GM21786 (cell line): ENCODE measurements at regions not wholly inside any gene's neighbourhood (a gene's known extent, or its start where the extent isn't known, plus 50 kb on each side); places are given as distances from the start of the nearest gene placed in this dataset.

Source experiments
- ATAC-seq: cut with Tn5 transposase; IDR thresholded peaks from one replicate; pipeline ENCODE4 v1.9.1; 2021; ENCODE audit not compliant: unreplicated experiment

- ATAC-seq: peak; percentile 25
These were observed 57.4 kb upstream of the CCDC167 start for GRCh38 chr6:37556881-37557644.

DNA sequence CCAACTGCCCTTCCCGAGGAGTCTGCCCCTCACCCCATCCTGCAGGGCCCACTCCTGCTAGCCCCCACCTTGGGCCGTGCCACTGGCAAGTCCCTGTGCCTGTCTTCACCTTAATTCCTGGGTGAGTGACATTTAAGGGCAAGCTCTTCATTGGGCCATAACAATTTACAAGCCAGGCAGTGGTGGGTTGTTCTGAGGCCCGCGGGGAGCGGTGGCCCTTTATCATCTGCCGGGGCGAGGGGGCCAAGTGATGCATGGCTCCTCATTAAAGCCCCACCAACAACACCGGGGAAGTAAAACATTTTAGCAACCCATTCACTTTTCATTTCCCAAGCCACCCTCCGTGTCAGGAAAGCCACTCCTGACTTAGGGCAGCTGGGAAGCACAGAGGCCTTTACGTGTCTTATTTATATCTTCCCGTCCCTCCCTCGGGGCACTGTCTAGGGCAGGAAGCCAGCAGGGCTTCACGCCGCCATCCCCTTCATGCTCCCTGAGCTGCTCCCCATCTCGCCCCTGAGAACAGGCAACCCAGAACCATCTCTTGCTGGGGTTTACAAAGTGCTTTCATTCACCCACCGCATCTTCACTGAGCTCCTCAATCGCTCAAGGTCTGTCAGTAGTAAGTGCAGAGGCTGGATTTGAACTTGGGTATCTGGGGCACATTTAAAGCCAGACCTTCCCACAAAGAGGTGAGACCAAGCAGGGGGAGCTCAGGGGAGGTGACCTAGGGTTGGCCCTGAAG is 55.5 kb upstream of the CCDC167 start:
- no peak for ATAC-seq

DNA sequence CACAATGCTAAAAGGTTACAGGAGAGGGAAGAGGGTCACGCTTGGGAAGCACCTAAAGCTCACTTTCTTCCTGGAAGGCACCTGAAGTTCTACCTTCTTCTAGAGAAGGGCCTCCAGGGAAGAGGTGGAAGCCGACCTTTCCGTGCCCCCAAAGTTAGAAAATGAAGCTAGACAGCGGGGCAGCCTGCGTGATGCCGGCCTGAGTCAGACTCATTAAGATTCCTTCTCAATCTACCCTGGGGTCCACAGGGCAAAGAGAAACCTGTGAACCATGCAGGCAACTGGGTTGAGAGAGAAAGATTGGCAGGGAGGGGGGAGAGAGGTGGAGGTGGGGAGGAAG is 54.8 kb upstream of the CCDC167 start:
- ATAC-seq: no peak

- no peak for ATAC-seq
These were observed 52.6 kb upstream of the CCDC167 start for GRCh38 chr6:37552267-37552666.

DNA sequence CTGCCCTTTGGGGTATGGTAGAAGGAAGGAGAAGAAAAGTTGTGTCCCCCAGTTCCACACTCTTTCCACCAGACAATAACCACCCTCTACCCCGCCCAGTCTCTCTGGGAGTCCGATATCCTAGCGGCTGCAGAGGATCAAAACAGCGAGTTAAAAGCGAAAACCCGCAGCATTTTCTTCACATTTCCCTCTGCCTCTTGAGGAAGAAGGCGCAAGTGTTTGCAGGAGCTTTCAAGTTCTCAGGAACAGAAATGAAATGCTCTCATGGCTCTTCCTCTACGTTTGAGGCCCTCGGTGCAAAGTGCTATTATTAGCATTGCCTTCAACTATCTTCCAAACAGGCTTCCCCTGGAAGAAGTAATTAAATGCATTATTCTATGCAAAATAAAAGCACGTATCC is 52.2 kb upstream of the CCDC167 start:
- ATAC-seq: no peak

- no peak for ATAC-seq
These were observed 51.8 kb upstream of the CCDC167 start for GRCh38 chr6:37551446-37551845.

- no peak for ATAC-seq
These were observed 51.3 kb upstream of the CCDC167 start for GRCh38 chr6:37551002-37551401.

DNA sequence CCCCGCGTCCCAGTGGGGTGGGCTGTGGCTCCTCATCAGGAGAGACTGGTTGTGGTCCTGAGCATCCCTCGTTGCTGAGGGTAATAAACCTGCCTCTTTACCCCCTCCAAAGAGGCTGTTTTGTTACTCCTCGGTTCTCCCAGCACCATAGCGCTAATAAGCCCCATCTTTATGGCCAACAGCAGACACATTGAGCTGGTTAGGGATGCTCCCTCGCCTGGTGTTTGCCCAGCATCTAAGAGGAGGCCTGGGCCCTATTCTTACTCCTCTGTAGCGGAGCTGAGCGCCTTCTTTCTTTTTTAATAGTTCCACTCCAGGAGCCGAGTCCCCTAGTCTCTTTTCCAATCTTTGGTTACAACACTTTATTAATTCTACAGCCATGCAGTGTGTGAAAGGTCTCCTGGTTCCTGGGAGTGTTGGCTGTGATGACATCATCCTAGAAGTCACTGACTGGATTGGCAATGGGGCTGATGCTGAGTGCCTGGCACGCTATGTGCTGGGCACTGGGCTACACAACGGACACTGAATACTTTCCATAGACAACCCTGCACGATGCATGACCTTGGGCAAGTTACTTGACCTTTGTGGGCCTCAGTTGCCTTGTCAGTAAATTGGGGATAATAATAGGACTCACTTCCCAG is 50.6 kb upstream of the CCDC167 start:
- no peak for ATAC-seq

GRCh38 chr6:37549558-37549957 is 49.9 kb upstream of the CCDC167 start:
- no peak for ATAC-seq
